ENCODE measurements at regions not wholly inside any gene's neighbourhood (a gene's known extent, or its start where the extent isn't known, plus 50 kb on each side); places are given as distances from the start of the nearest gene placed in this dataset.

DNA sequence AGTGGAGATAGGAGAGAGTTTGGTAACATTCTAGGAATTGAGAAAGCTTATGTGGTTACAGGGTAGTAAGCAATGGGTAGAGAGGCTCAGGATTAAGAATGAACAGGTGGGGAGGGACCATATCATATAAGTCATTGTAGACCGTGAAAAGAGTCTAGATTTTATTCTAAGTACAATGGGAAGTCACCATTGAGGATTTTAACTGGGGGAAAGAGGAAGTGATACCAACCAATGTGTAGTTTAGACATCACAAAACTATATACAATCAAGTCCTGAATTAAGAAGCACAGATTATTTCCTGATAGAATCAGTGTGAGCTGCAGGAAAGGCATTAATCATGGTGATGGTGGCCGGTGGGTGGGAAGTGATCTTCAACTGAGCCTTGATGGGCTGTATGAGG lies 178.3 kb upstream of the ZIC3 start:
- DNase-seq = no peak

DNA sequence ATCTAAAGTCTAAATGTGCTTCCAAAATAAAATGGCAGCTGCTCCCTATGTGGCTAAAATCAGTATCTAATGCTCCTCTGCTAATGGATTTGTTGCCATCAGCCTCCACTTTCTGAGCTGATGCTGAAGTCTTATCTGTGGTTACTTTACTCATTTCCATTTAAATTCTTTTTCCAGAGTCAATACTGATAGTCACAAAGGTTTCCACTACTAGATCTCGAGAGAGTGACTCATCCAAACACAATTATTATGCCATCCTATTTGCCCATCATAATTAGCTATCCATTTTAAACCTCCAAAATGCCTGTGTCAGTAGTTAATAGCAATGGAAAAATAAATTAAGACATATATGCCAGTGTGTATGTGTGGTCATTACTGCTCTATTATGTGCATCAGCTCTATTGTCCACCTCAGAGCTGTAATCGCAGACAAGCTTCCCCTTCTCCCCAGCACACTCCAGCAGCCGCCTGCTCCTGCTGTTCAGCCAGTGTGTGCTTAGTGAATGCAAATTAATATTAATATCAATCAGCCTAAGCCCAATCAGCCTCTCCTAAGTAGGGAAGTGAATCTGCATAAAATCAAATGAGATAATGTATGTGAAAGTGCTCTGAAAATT lies 199.8 kb upstream of the ZIC3 start:
- no peak for DNase-seq

DNA sequence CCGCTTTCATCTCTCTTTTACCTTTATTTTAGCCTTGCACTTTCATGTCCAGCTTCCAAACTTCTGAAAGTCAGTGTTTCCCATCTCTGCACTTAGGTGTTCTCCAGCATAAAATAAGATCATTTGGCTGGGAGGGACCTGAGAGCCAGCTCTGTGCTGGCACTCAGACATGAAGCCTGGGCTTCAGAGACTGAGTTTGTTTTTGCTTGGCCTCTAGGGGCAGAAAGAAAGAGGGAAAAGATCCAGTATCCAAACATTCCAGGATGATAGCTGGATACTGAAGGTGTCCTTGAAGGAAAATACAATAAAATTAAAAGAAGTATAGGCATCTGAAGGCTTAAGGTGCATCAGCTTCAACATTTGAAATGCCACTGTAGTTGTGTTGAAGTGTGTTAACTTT lies 202.4 kb upstream of the ZIC3 start:
- DNase-seq = no peak

DNA sequence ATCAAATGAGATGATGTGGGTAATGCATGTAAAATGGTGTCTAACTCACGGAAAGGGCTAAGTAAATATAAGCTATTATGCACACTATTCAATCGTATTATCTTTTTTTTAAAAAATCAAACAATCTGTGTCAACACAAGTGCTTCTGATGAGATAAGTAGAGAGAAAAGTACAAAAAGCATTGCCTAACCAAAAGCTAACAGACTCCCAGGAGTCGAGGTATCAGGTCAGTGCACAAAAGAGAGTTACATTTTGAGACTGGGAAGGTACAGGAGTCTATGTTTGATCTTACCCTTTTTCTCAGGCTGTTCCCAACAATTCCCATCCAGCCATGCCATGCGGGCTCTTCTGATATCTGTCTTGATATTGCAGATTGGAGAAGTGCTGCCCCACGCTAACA lies 203.3 kb upstream of the ZIC3 start:
- DNase-seq = no peak

DNA sequence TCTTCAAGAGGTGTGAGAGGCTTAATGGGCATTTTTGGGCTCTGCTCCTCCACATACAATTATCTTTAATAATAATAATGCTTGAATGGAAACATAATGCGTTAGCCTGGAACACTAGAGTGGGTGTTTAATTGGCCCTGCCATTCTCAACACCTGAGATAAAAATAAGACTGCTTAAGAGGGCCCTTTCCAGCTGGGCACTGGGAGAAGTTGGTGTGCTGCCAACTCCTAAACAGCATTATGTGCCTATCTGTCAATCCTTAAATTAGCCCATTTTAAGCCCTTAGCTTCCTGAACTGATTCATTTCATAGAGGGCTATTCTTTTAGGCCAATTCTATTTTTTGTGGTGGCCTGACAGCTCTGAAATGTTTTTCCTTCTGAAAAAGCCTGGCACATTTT lies 211.1 kb upstream of the ZIC3 start:
- no peak for DNase-seq

DNA sequence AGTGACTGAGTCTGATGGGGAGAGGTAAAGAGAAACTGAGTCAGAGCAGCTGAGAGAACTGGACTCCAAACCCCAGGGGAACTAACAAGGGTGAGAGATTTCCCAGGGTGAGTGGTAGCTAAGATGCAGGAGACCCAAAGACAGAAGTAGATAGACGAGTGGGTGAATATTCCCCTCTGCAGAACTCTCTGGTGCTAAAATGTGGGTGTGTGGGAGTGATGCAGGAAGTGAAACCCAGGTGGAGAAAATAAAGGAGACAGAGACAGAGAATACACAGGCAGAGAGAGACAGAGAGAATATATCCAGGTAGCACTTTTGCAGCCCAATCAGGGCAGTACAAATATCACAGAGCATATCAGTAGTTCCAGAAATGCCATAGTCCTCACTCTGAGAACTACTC lies 212.5 kb upstream of the ZIC3 start:
- DNase-seq = no peak

DNA sequence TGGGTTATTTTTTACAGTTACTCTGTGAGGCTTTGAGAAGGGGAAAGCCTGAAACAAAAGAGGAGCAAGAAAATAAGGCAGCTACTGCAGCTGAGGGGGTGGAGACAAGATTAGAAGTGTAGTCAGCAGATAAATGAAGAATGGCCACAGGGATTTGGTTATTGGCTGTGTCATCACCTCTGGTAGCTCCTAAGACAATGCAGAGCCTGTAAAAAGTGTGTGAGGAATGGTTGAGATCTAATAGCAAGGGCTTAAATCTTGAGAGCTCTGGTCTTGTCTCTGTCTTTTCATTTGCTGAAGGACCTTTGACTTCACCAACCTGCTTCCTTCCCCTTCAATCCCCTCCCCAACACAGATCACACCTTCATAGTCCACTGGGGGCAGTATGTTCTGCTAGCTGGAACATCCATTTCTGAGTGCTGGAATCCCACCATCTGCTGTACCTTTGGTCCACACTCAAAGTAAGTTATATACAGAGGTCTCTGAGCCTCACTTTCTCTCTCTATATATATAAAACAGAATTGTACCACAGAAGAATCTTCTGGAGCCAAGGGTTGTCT lies 213.7 kb upstream of the ZIC3 start:
- DNase-seq = no peak

DNA sequence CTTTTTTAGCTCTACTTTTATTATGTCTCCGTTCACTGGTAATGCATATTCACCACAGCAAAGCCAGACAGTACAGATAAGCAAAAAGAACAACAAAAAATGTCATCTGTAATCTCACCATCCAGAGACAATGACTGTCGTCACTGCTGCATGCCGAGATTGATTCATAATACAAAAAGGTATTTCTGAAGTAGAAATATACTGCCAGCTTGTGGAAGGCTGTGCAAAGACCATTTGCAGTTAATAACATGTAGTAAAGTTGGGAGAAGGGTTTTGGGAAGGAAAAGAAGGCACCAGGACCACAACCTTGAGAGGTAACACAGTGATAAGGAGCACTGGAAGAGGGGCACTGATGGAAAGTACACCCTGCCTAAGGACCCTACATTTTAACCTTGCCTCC lies 223.0 kb upstream of the ZIC3 start:
- no peak for DNase-seq

DNA sequence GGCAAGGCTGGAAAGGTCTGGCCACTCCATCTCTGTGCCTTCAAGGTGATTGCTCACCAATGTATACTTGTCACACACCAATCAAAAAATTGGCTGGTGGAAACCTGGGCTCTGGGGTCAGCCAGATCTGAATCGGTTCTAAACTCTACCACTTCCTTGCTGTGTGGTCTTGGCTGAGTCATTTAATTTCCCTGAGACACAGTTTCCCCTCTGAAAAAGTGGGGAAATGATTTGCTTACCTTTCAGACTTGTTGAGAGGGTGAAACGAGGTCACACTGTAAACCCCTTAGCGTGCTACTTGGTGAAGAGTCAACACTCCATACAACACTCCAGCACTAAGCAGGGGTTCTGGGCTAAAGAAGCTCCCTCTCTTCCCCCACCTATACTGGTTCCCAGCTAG lies 252.3 kb upstream of the ZIC3 start:
- DNase-seq = no peak

DNA sequence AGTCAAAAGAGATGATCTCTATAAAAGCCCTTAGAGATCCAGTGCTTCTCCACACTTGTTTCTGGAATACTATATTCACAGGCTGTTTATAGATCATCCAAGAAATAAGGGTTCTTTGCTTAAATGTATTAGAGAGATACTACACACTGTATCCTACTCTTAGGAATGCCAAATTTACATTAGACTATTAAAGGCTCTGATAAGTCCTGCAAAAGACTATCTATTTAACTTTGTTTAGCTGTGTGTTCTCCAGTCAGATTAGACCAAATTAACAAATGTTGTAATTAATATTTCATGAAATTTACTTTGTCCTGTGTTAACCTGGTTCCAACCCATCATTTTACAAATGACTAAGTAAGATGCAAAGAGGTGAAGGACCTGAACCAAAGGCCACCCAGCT lies 260.5 kb upstream of the ZIC3 start:
- DNase-seq = no peak

DNA sequence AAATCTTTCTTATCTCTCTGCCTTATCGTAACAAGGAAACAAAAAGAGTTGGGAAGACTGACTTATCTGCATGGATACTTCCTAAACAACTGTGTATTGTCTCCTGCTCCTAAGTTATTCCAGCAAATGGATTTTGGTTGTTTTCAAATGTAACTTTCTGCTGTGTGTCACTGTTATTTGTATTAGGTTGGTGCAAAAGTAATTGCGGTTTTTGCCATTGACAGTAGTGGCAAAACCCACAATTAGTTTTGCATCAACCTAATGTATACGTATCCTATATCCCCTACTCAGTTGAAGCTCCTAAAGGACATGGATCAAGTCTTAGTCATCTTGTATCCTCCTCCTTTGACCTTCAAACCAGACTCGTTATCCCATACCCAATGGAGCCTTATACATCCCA lies 263.4 kb upstream of the GPR101 start:
- no peak for DNase-seq

DNA sequence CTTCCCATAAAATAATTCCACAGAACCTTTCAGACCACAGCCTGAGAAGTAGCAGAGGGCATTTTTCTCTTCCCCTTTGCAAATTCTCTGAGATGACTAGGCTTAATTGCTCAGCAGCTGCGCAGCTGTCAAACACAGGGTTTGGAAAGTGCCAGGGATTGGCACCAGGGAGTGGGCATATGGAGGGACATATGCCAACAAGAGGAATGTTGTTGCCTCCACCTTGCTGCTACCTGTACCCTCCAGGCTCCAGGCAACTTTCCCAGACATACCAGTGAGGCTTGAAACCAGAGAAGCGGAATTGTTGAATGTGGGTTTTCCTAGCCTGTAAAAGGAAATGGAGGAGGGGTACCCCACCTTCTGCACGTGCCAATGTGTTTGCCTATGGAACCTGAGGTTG lies 256.2 kb upstream of the GPR101 start:
- no peak for DNase-seq

DNA sequence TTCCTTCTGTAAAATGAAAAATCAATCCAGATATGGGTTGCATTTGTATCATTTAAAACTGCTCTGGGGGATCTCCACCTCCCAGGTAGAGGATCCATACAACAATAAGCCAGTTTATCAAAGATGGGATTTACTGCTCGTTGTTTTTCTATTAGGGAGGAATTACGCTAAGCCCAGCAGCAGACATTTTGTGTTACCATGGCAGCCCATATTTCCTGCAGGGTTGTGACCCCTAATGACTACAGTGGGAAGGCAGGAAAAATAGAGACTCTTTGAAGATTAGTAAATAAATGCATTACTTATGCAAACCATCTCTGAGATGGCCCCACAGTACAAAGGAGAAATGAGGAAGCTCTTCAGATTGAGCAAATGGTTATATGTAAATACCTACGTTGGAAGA lies 253.4 kb upstream of the GPR101 start:
- no peak for DNase-seq

DNA sequence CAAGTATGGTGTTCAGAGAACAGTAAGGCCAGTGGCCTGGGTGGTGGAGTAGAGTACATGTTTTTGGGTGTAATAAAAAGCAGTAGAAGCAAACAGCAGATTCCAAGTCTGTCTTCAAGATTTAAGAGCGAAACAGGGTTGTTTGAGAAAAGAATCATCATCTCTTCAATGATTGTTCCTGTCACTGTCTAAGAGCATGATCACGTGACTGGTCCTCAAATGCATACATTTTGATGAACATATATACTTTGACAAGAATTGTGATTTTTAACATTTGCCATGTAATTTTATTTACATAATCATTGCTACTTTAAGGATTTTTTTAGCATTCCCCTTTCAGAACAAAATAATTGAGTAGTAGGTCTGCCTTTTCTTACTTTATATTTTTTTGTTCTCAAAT lies 252.6 kb upstream of the GPR101 start:
- no peak for DNase-seq

DNA sequence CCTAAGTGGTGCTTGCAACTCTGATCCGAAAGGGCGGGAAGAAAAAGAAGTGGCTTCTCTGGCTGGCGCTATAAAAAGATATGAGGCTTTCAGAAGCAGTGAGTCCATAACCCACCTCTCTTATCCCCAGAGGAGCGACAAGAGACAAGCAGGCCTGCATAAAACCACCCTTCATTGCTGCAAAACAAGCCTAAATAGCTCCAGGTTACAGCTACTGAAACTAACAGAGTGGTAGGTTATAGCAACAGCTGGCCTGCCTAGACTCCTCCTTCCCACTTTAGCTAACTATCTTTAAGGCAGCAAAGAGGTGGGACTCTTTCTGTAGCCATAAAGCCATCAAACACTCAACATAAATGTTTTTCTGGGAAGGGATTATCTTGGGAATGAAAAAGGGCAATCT lies 245.0 kb upstream of the GPR101 start:
- DNase-seq = no peak

DNA sequence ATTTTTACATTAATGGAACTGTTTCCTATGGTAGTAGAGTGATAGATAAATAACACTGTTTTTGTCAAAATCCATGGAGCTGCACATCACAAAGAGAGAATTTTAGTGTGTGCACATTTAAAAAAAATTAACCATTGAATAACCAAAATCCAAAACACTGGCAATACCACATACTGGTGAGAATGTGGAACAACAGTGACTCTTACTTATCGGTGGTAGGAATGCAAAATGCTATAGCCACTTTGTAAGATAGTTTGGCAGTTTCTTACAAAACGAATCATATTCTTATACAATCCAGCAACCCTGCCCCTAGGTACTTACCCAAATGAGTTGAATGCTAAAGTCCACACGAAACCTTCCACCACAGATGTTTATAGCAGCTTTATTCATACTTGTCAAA lies 229.6 kb upstream of the GPR101 start:
- no peak for DNase-seq

DNA sequence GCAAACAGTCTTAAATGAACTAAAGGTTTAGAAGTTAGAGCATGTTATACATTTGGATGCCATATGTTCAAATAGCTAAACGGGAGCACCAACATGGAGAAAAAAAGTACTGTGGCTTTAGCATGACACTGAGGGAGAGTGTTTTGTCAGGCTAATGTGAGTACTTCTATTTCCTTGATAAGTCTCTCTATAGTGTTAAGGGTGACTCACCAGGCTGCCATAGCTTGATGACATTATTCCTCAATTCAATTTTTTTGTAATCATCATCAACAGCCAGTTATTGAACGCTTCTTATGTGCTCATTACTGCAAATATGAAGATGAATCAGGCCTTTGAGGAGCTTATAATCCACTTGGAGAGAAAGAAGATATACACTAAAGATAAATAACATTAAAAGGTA lies 211.4 kb upstream of the GPR101 start:
- DNase-seq = no peak

DNA sequence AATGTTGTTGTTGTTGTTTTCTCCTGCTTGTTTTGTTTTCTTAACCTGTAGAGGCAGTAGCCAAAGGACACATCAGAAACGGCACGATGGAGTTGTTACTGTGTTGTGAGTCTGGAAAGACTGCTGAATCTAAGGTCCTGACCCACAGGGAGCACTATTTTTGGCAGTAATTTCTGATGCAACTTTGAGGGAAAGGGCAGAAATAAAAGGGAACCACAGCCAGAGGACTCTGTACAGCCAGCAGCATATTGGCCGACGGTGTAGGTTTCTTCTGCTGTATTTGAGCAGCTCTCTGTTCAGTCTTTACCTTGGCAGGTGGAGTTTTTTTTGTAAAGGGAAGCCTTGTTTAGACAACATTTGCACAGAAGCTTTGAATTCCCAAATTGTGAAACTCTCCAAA lies 203.0 kb upstream of the GPR101 start:
- no peak for DNase-seq

DNA sequence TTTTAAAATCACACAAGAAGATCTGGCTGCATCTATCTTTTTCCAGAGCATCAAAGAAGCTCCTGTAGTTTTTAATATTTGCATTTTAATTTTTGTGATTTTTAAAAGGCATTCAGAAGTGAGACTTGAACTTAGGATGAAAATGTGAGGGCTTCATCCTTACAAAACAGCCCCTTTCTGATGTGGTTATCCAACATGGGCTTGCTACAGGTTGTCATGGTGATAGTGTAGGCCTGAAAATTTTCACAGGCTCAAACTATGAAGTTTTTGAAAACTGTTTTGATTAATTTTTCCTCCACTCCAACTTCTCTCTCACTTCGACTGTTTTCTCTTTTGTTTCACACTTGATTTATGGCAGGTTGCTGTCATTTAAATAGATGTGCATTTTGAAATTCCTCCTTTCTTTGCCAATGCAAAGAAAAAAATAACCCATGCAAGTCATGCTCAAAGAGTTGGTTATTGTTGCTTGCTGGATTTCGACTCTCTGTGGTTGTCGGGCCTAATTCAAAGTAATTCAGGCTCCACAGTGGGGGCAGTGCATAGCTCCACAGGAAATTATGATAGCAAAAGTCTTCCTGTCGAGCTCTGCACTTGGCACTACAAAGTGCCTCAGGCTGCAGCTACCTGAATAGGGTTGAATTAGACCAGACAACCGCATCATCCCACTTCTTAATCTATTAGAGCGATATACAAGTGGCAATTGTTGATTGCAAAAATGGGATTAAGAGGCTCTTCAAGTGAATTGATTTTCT lies 201.0 kb upstream of the GPR101 start:
- no peak for DNase-seq

DNA sequence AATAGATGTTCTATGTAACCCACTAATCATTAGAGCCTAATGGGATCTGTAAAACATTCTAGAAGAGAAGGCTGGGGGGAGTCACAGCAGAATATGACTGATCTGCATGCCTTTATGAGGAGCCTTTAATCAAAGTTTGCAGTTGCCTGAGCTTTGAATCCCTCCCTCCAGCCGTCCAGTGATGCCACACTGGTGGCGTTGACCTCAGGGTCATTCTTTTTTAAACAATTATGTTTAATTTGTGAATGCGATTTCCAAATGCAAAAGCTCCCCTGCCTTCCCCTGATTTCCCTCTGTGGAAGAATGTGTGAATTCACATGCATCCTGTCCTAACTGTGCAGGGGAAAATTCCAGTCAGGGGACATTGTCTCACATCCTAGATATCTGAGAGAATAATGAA lies 199.7 kb upstream of the GPR101 start:
- no peak for DNase-seq

DNA sequence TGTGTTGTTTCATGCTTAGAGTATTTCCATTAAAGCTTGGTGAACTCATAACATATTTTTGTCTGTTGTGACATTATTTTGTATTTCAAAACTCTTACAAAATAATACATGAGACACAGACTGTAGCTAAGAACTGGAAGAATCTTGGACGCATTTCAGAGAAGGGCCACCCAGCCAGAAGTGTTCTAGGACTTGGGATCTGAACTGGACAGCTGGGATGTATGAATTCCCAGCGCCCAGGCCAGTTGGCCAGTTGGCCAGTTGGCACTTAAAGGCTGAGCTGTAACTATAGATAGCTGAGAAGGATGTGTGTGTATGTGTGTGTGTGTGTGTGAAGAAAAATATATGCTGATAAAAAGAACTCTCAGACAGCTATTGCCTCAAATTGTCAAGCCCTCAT lies 193.4 kb upstream of the GPR101 start:
- DNase-seq = peak; percentile 53

DNA sequence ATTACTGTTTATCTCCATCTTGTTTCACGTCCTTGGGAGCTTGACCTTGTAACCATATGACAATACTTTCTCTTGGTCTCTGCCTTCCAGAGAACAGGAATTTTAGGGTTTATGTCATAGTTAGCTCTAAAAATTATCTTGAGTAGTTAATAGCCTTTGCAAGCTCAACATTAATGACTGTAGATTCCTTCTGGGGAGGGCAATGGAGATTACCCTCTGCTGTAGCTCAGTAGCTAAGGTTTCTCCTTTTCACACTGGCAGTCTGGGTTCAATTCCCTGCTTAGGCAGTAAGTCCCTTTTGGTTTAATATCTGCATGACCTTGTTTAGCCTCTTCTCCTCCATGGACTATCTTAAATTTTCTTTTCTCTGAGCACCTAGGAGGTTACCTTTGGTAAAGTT lies 181.7 kb upstream of the GPR101 start:
- no peak for DNase-seq

DNA sequence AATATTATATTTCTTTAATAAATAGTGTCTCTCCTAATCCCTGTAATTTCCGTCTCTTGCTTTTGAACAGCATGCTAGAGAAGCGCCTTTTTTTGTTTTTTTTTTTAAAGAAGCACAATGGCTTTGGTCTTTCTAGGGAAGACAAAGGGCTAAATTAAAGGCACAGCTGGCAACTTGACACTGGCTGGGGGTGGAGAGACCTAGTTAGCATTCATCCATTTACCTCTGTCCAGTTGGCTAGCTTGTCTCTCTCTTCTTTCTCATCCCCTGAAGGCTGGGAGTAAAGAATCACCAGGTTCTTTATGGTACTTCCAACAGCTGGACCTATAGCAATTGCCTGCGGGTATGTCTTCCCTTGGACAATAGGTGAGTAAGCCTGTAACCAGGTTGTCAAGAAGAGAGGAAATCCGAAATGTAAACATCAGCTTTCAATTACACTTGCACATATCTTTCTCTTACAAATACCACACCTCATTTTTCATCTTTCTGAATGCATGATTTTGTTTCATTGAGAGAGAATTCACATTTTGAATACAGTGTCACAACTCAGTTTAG lies 178.4 kb upstream of the GPR101 start:
- no peak for DNase-seq

DNA sequence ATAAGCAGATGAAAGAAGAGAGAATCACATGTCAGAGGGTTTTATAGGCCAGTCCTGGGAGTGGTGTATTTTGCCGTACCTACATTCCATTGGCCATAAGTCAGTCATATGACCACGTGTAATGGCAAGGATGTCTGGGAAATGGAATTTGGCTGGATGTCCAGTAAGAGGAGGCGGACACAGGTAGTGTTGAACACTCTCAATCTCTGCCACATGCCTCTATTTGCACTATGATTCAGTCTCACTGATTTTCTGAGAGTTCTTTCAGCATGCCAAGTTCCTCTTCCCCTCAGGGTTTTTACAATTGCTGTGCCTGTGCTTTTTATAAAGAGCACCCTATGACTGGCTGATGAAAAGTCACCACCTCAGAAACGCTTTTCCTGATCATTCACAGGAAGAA lies 164.2 kb upstream of the GPR101 start:
- DNase-seq = no peak

Measured in muscle of arm (tissue), 1 donor.